GM12873 (cell line): ENCODE measurements at regions not wholly inside any gene's neighbourhood (a gene's known extent, or its start where the extent isn't known, plus 50 kb on each side); places are given as distances from the start of the nearest gene placed in this dataset.

Experiments
- TF ChIP-seq, protein P1 (sequence below): IDR thresholded peaks from 2 replicates; pipeline ENCODE4 v1.5.1; 2012; ENCODE audit warnings: low read depth, mild to moderate bottlenecking, moderate library complexity, low read length, control low read depth; ENCODE audit not compliant: insufficient read depth; ENCODE audit errors: missing control alignments

DNA sequence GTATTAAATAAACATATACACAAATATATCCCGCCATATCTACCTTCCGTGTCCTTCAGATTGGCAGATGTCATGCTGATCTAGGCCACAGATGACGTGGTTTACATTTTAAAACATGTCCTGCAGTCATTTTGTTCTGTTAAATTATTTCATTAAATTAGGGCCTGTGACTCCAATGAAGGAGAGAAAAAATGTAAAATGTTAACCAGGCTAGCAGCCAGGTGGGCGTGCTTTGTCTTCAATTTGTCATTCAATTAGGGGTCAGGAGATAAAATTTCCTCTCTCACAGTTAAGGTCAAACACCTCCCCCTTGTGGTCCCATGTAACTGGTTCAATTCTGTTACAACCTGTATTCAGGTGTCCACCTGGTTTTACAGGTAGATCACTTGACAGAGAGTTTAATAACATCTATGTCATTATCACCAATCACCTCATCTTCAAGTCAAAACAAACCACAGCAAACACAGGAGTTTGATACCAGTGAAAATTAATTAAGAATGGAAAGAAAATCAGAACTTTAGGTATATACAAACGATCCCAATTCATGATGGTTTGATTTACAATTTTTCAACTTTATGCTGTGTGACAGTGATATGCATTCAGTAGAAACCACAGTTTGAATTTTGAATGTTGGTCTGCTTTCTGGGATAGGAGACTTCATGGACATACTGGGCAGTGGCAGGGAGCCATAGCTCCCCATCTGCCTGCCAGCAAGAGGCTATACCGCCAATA is 339.4 kb downstream of the CMPK2 start:
- TF ChIP-seq, protein P1, sequence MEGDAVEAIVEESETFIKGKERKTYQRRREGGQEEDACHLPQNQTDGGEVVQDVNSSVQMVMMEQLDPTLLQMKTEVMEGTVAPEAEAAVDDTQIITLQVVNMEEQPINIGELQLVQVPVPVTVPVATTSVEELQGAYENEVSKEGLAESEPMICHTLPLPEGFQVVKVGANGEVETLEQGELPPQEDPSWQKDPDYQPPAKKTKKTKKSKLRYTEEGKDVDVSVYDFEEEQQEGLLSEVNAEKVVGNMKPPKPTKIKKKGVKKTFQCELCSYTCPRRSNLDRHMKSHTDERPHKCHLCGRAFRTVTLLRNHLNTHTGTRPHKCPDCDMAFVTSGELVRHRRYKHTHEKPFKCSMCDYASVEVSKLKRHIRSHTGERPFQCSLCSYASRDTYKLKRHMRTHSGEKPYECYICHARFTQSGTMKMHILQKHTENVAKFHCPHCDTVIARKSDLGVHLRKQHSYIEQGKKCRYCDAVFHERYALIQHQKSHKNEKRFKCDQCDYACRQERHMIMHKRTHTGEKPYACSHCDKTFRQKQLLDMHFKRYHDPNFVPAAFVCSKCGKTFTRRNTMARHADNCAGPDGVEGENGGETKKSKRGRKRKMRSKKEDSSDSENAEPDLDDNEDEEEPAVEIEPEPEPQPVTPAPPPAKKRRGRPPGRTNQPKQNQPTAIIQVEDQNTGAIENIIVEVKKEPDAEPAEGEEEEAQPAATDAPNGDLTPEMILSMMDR, result peak; percentile 63

DNA sequence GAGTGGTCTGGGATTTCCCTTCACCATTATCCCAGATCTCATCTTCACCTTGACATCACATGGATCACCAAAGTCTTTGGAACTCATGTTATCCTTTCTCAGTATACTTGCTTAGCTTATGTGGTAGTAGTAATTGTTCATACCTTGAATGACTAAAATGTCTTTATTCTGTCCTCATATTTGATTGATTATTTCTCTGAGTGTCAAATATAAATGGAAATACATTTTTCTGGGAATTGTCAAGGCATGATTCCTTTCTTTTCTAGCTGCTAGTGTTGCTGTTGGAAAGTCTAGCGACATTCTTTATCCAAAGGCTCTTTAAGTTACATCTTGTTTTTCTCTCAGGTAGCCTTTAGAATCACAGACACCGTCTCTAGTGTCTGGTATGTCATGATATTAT is 334.4 kb downstream of the CMPK2 start:
- TF ChIP-seq, protein P1, result no peak

- TF ChIP-seq, protein P1, result no peak
Observed at GRCh38 chr2:6535572-6535971, 330.1 kb downstream of the CMPK2 start.

- TF ChIP-seq, protein P1, result no peak
Observed at GRCh38 chr2:6538607-6539006, 327.1 kb downstream of the CMPK2 start.

- TF ChIP-seq, protein P1, result no peak
Observed at GRCh38 chr2:6545336-6545735, 320.4 kb downstream of the CMPK2 start.

DNA sequence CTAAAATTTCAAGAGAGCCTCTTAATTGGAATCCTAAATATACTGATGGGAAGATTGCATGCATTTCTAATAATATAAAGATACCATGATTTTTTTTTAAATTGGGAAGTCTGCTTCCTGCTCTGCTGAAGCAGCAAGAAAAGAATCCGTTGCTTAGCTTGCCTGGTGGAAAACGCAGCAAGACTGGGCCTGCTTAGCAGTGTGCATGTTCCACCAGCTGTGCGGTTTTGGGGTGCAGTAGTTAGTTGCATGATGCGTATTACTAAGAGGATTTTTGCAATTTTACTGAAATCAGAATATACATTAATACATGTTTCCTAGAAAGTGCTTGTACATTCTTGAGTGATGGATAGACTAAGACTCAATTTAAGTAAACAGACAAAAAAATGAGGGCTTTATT is 319.9 kb downstream of the CMPK2 start:
- TF ChIP-seq, protein P1, result no peak

DNA sequence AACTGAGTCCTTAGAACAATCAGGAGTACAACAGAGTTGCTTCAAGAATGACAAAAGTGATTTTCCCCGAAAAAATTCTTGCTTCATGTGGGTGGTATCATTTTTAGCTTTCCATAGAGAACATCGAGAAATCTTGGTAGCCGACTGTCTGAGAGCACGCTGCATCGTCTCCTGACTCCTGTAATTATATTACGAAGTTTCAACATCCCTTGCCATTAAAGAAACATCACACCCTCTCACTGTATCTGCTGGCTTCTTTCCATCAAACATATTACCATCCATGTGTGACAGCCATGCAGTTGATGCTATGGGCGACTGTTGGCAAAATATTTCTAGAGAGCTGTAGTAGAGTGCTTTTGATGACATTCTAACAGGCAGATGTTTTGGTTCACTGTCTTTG is 311.2 kb downstream of the CMPK2 start:
- TF ChIP-seq, protein P1, result no peak
